ENCODE measurements at regions not wholly inside any gene's neighbourhood (a gene's known extent, or its start where the extent isn't known, plus 50 kb on each side); places are given as distances from the start of the nearest gene placed in this dataset.

DNA sequence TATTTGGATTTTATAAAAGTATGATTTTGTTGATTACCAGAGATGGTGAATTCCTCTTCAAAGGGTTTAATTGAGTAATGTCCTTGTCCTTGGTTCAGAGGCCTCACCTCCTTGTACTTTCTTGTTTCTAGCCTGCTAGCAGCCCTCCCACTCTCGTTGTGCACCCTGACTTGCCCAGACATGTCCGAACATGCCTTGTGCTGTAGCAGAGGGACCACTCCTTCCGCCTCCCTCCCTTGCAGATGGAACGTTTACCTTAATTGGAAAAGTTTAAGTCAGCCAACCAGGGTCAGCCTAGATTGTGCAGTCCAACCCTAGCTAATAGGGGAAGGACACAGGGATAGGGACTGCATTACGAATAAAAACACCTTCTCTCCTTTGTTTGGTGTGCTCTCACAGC is 406.9 kb upstream of the NMUR2 start:
- DNase-seq (no peak), ATAC-seq (ENCODE audit: low read depth) (no peak)
- no peaks in the 10 kb centered on the region for H3K36me3 Mint-ChIP-seq (ENCODE audit: low read depth)
- POLR2A ChIA-PET = no interaction called here
- no peak overlapping the region for H3K4me3 Mint-ChIP-seq
- CTCF ChIA-PET = no interaction called here
- H3K4me1 Mint-ChIP-seq = no peaks in the 10 kb centered on the region
- TF ChIP-seq, protein P1, sequence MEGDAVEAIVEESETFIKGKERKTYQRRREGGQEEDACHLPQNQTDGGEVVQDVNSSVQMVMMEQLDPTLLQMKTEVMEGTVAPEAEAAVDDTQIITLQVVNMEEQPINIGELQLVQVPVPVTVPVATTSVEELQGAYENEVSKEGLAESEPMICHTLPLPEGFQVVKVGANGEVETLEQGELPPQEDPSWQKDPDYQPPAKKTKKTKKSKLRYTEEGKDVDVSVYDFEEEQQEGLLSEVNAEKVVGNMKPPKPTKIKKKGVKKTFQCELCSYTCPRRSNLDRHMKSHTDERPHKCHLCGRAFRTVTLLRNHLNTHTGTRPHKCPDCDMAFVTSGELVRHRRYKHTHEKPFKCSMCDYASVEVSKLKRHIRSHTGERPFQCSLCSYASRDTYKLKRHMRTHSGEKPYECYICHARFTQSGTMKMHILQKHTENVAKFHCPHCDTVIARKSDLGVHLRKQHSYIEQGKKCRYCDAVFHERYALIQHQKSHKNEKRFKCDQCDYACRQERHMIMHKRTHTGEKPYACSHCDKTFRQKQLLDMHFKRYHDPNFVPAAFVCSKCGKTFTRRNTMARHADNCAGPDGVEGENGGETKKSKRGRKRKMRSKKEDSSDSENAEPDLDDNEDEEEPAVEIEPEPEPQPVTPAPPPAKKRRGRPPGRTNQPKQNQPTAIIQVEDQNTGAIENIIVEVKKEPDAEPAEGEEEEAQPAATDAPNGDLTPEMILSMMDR (IDR thresholded peaks at IDR 0.05) = no peak
- H3K9me3 Mint-ChIP-seq = peaks cover 4% of the 10 kb centered on the region
- no peak overlapping the region for H3K27ac Mint-ChIP-seq
- intact Hi-C loops (cut with micrococcal nuclease) = no loop called here
- H3K27me3 Mint-ChIP-seq = no peaks in the 10 kb centered on the region

DNA sequence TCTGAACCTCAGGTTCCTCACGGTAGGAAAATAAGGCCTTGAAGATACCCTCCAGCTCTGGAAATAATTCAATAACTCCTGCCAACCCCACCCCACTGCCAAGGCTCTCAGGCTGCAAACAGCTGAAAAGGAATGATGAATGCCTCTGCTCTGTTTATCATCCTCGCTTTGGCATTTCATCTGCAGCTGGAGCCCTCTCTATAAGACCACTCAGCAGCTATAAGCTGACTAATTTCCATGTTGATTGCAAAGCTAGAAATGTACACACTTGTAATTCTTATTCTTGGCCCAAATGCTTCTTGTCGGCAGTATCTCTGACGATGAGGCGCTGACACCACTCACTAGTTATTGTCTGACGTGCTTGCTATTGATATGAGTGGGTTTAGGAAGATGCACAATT is 408.4 kb upstream of the NMUR2 start:
- CTCF ChIA-PET = no interaction called here
- no peaks in the 10 kb centered on the region for H3K36me3 Mint-ChIP-seq (ENCODE audit: low read depth)
- H3K9me3 Mint-ChIP-seq = peaks cover 4% of the 10 kb centered on the region
- H3K4me1 Mint-ChIP-seq = no peaks in the 10 kb centered on the region
- TF ChIP-seq, protein P1 (IDR thresholded peaks at IDR 0.05) = no peak
- DNase-seq (no peak), ATAC-seq (ENCODE audit: low read depth) (no peak)
- H3K27ac Mint-ChIP-seq = no peak overlapping the region
- POLR2A ChIA-PET = no interaction called here
- intact Hi-C loops (cut with micrococcal nuclease) = no loop called here
- H3K27me3 Mint-ChIP-seq = no peaks in the 10 kb centered on the region
- H3K4me3 Mint-ChIP-seq = no peak overlapping the region

DNA sequence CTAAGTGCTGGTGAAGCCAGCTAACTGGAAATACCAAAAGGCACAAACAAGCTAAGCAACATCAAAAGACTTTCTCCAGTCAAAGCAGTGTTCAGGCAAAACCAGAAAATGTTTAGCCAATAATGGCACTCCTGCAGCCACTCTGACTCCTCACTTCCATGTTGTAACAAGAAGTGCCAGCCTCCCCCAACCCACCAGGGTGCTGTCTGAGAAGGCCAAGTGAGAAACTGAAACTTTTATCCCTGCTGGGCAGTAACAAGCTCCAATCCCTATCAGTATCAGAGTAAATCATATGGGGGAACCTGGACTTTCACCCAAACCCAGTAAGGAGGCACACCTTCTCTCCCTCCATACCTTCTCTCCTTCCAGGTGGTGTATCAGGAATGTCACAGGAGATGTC is 414.8 kb upstream of the NMUR2 start:
- H3K27me3 Mint-ChIP-seq = no peaks in the 10 kb centered on the region
- intact Hi-C loops (cut with micrococcal nuclease) = no loop called here
- no peaks in the 10 kb centered on the region for H3K36me3 Mint-ChIP-seq (ENCODE audit: low read depth)
- H3K9me3 Mint-ChIP-seq = no peaks in the 10 kb centered on the region
- no peak overlapping the region for H3K4me3 Mint-ChIP-seq
- ATAC-seq (ENCODE audit: low read depth) = no peak
- ChIA-PET CTCF (no interaction called here), POLR2A (no interaction called here)
- H3K4me1 Mint-ChIP-seq = no peaks in the 10 kb centered on the region
- TF ChIP-seq, protein P1 (IDR thresholded peaks at IDR 0.05) = no peak
- no peak overlapping the region for H3K27ac Mint-ChIP-seq
- no peak for DNase-seq

DNA sequence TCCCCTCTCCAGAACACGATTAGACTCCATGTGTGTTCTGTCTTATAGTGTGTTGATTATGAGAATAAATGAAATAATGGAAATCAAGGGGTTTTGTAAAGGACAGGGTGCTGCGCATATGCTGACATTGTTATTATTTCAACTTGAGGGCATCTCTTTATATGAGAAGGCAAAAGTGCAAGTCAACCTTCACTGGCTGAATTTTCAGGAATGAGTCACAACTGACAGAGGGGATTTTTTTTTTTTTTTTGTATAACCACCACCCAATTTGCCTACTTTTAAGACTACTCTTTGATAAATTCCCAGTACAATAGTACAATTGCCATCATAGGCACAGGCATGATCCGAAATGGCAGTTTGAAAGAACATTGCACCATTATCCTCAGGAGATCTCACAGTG is 419.2 kb upstream of the NMUR2 start:
- no peak overlapping the region for H3K27ac Mint-ChIP-seq
- TF ChIP-seq, protein P1 (IDR thresholded peaks at IDR 0.05) = no peak
- no peaks in the 10 kb centered on the region for H3K4me1 Mint-ChIP-seq
- POLR2A ChIA-PET = no interaction called here
- intact Hi-C loops (cut with micrococcal nuclease) = no loop called here
- H3K9me3 Mint-ChIP-seq = no peaks in the 10 kb centered on the region
- H3K27me3 Mint-ChIP-seq = no peaks in the 10 kb centered on the region
- no peaks in the 10 kb centered on the region for H3K36me3 Mint-ChIP-seq (ENCODE audit: low read depth)
- CTCF ChIA-PET = no interaction called here
- H3K4me3 Mint-ChIP-seq = no peak overlapping the region
- DNase-seq (no peak), ATAC-seq (ENCODE audit: low read depth) (no peak)

DNA sequence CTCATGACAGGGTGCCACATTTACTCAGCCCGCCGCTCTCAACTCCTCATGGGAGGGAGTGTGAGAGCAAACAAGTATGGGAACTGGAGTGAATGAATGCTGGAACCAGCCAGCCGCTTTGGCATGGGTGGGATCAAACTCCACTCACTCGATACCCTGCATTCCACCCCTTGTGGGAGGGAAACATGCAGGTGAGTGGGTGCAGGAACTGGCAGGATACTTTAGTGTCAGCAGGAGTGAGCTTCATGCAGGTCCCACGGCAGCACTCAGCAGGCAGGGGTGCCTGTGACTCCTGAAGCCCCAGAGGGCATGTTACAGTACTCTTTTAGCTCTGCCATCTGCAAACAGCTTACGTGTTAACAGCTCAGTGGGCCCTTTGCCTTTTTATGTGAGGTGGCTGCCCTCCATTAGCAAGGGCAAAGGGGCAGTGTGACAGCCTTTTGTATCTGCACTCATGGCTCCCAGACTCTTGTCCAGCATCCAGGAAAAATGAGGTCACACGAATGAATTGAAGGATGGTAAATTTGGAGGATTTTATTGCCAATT is 433.2 kb upstream of the NMUR2 start:
- ChIA-PET POLR2A (no interaction called here), CTCF (no interaction called here)
- TF ChIP-seq, protein P1 (IDR thresholded peaks at IDR 0.05) = no peak
- ATAC-seq (ENCODE audit: low read depth) (no peak), DNase-seq (no peak)
- no peak overlapping the region for H3K4me3 Mint-ChIP-seq
- no peaks in the 10 kb centered on the region for H3K27me3 Mint-ChIP-seq
- no peak overlapping the region for H3K27ac Mint-ChIP-seq
- H3K36me3 Mint-ChIP-seq (ENCODE audit: low read depth) = no peaks in the 10 kb centered on the region
- intact Hi-C loops (cut with micrococcal nuclease) = no loop called here
- H3K4me1 Mint-ChIP-seq = no peaks in the 10 kb centered on the region
- no peaks in the 10 kb centered on the region for H3K9me3 Mint-ChIP-seq

Measured in activated B cell treated with CpG ODN at 0.5 μM for 24 hours (primary cell).